ENCODE measurements at regions not wholly inside any gene's neighbourhood (a gene's known extent, or its start where the extent isn't known, plus 50 kb on each side); places are given as distances from the start of the nearest gene placed in this dataset.

DNA sequence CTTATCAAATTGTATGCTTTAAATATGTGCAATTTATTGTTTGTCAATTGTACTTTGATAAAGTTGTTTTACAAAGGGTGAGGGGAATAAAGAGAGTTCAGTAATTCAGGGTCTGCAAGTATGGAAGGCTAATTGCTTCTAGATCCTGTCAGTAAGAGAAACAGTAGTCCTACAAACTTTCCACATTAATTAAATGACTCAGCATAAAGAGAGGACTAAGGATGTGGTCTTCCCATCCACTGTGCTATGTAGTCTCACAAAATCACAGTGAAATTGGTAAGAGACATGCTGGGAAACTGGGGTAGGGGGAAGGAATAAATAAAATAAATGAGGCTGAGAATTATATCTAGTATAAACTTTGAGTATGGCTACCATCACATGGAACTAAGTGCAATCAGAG is 130.2 kb upstream of the PKP2 start:
- TF ChIP-seq, protein P1, sequence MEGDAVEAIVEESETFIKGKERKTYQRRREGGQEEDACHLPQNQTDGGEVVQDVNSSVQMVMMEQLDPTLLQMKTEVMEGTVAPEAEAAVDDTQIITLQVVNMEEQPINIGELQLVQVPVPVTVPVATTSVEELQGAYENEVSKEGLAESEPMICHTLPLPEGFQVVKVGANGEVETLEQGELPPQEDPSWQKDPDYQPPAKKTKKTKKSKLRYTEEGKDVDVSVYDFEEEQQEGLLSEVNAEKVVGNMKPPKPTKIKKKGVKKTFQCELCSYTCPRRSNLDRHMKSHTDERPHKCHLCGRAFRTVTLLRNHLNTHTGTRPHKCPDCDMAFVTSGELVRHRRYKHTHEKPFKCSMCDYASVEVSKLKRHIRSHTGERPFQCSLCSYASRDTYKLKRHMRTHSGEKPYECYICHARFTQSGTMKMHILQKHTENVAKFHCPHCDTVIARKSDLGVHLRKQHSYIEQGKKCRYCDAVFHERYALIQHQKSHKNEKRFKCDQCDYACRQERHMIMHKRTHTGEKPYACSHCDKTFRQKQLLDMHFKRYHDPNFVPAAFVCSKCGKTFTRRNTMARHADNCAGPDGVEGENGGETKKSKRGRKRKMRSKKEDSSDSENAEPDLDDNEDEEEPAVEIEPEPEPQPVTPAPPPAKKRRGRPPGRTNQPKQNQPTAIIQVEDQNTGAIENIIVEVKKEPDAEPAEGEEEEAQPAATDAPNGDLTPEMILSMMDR (IDR thresholded peaks at IDR 0.05; ENCODE audit: low read depth, low read length): no peak
- no peak for TF ChIP-seq EZH2phosphoT487 (IDR thresholded peaks at IDR 0.05; ENCODE audit: low read depth)
